H9 (cell line): ENCODE measurements at regions not wholly inside any gene's neighbourhood (a gene's known extent, or its start where the extent isn't known, plus 50 kb on each side); places are given as distances from the start of the nearest gene placed in this dataset.

ENCODE experiments used
- DNase-seq: peaks from one replicate; pipeline ENCODE4 v3.0.0-alpha.2; 2017
- H2AFZ ChIP-seq: one replicate; pipeline ENCODE4 v1.6.1; 2013; ENCODE audit warnings: mild to moderate bottlenecking, low read length, control low read depth, moderate library complexity
- H2AK5ac ChIP-seq: 2 replicates; pipeline ENCODE4 v1.6.1; 2013; ENCODE audit warnings: low read length, control low read depth, mixed read lengths; ENCODE audit not compliant: insufficient read length
- H2BK120ac ChIP-seq: one replicate; pipeline ENCODE4 v1.6.1; 2013; ENCODE audit warnings: low read depth, mild to moderate bottlenecking, low read length, control low read depth, inconsistent platforms; ENCODE audit not compliant: poor library complexity, severe bottlenecking
- H2BK12ac ChIP-seq: 2 replicates; pipeline ENCODE4 v1.6.1; 2013; ENCODE audit warnings: low read length, control low read depth, mixed read lengths, low read depth; ENCODE audit not compliant: insufficient read length
- H2BK15ac ChIP-seq: 2 replicates; pipeline ENCODE4 v1.6.1; 2013; ENCODE audit warnings: low read depth, low read length, control low read depth
- H2BK20ac ChIP-seq: one replicate; pipeline ENCODE4 v1.6.1; 2013; ENCODE audit warnings: low read depth, mild to moderate bottlenecking, low read length, control low read depth, inconsistent platforms; ENCODE audit not compliant: poor library complexity, severe bottlenecking
- H2BK5ac ChIP-seq: 2 replicates; pipeline ENCODE4 v1.6.1; 2013; ENCODE audit warnings: low read length, control low read depth, mixed read lengths; ENCODE audit not compliant: insufficient read length
- H3K14ac ChIP-seq: 2 replicates; pipeline ENCODE4 v1.6.1; 2013; ENCODE audit warnings: low read length, control low read depth; ENCODE audit not compliant: insufficient read depth
- H3K18ac ChIP-seq: 2 replicates; pipeline ENCODE4 v1.6.1; 2013; ENCODE audit warnings: low read depth, mild to moderate bottlenecking, mixed read lengths, low read length, control low read depth; ENCODE audit not compliant: insufficient read length
- H3K23ac ChIP-seq: 2 replicates; pipeline ENCODE4 v1.6.1; 2013; ENCODE audit warnings: low read length, control low read depth, mixed read lengths, low read depth; ENCODE audit not compliant: insufficient read length
- H3K23me2 ChIP-seq: 2 replicates; pipeline ENCODE4 v1.6.1; 2013; ENCODE audit warnings: low read depth, mild to moderate bottlenecking, mixed read lengths, low read length, control low read depth; ENCODE audit not compliant: insufficient read length, poor library complexity, severe bottlenecking
- H3K27ac ChIP-seq: 2 replicates; pipeline ENCODE4 v1.5.1; 2013; ENCODE audit warnings: low read length, control low read depth, mixed read lengths, low read depth; ENCODE audit not compliant: insufficient read length
- H3K27me3 ChIP-seq: 2 replicates; pipeline ENCODE4 v1.6.1; 2013; ENCODE audit warnings: low read length, control low read depth, inconsistent platforms; ENCODE audit not compliant: insufficient read depth
- H3K4ac ChIP-seq: 2 replicates; pipeline ENCODE4 v1.6.1; 2013; ENCODE audit warnings: low read depth, mild to moderate bottlenecking, control low read depth, inconsistent platforms, low read length, moderate library complexity
- H3K4me1 ChIP-seq: 2 replicates; pipeline ENCODE4 v1.6.1; 2013; ENCODE audit warnings: low read length, control low read depth, inconsistent platforms; ENCODE audit not compliant: insufficient read depth
- H3K4me2 ChIP-seq: 2 replicates; pipeline ENCODE4 v1.6.1; 2013; ENCODE audit warnings: low read length, control low read depth, mixed read lengths; ENCODE audit not compliant: insufficient read length, insufficient read depth
- H3K56ac ChIP-seq: 2 replicates; pipeline ENCODE4 v1.6.1; 2013; ENCODE audit warnings: low read depth, mild to moderate bottlenecking, mixed read lengths, low read length, control low read depth; ENCODE audit not compliant: insufficient read length
- H3K79me1 ChIP-seq: 2 replicates; pipeline ENCODE4 v1.6.1; 2013; ENCODE audit warnings: low read depth, mild to moderate bottlenecking, moderate library complexity, low read length, control low read depth, inconsistent platforms; ENCODE audit not compliant: insufficient read depth, poor library complexity, severe bottlenecking
- H3K79me2 ChIP-seq: 2 replicates; pipeline ENCODE4 v1.6.1; 2013; ENCODE audit warnings: low read length, control low read depth, inconsistent platforms; ENCODE audit not compliant: insufficient read depth
- H3K9ac ChIP-seq: 2 replicates; pipeline ENCODE4 v1.6.1; 2013; ENCODE audit warnings: low read length, control low read depth, mixed read lengths; ENCODE audit not compliant: insufficient read length; ENCODE audit errors: extremely low read depth
- H3K9me3 ChIP-seq: one replicate; pipeline ENCODE4 v1.6.1; 2013; ENCODE audit warnings: low read depth, low read length, inconsistent platforms; ENCODE audit not compliant: control insufficient read depth
- H3T11ph ChIP-seq: one replicate; pipeline ENCODE4 v1.6.1; 2013; ENCODE audit warnings: mild to moderate bottlenecking, low read length, control low read depth, inconsistent platforms
- H4K20me1 ChIP-seq: one replicate; pipeline ENCODE4 v1.6.1; 2013; ENCODE audit not compliant: control insufficient read depth, insufficient read length, insufficient read depth
- H4K5ac ChIP-seq: 2 replicates; pipeline ENCODE4 v1.6.1; 2013; ENCODE audit warnings: low read depth, mild to moderate bottlenecking, mixed read lengths, low read length, control low read depth; ENCODE audit not compliant: insufficient read length
- H4K8ac ChIP-seq: replicated peaks from 2 replicates; pipeline ENCODE4 v1.6.1; 2013; ENCODE audit warnings: low read length, control low read depth, mixed read lengths, low read depth; ENCODE audit not compliant: insufficient read length
- H4K91ac ChIP-seq: 2 replicates; pipeline ENCODE4 v1.6.1; 2013; ENCODE audit warnings: low read depth, mild to moderate bottlenecking, moderate library complexity, mixed read lengths, low read length, control low read depth; ENCODE audit not compliant: insufficient read length
- H3K27ac Mint-ChIP-seq, 3 experiments: 2 replicates in 2 of 3; 3 replicates in 1 of 3; pipeline ENCODE4 v1.8.0; 2020 to 2021; ENCODE audit warnings: mixed read lengths in 3 of 3, mild to moderate bottlenecking in 1 of 3, moderate library complexity in 1 of 3
- H3K27me3 Mint-ChIP-seq: 2 replicates; pipeline ENCODE4 v1.8.0; 2021; ENCODE audit warnings: low read depth, mild to moderate bottlenecking, moderate library complexity, mixed read lengths
- H3K36me3 Mint-ChIP-seq, 3 experiments: 2 replicates in 2 of 3; 3 replicates in 1 of 3; pipeline ENCODE4 v1.8.0; 2020 to 2021; ENCODE audit warnings: low read depth in 3 of 3, mixed read lengths in 3 of 3; ENCODE audit not compliant: insufficient read depth in 1 of 3
- H3K4me1 Mint-ChIP-seq, 2 experiments: 2 replicates each; pipeline ENCODE4 v1.8.0; 2020; ENCODE audit warnings: mixed read lengths in 2 of 2
- H3K4me3 Mint-ChIP-seq, 2 experiments: 2 replicates in 1 of 2; 3 replicates in 1 of 2; pipeline ENCODE4 v1.8.0; 2020 to 2021; ENCODE audit warnings: mild to moderate bottlenecking in 2 of 2, mixed read lengths in 2 of 2, moderate library complexity in 1 of 2
- H3K9me3 Mint-ChIP-seq, 2 experiments: 2 replicates in 1 of 2; 3 replicates in 1 of 2; pipeline ENCODE4 v1.8.0; 2020; ENCODE audit warnings: mild to moderate bottlenecking in 2 of 2, mixed read lengths in 2 of 2, moderate library complexity in 1 of 2
- CTCF ChIP-seq: fragments of 200-600 bp; sonication (generic); conservative IDR thresholded peaks from 3 replicates; pipeline ENCODE4 v1.8.0; 2021; ENCODE audit warnings: antibody characterized with exemption, mild to moderate bottlenecking
- WGBS: extraction: QIAGEN DNeasy Blood & Tissue Kit; methylation state at CpG from one replicate; pipeline ENCODE4 v1.1.7; 2013; ENCODE audit warnings: missing lambda C conversion rate, low lambda C conversion rate, mixed read lengths; ENCODE audit not compliant: insufficient read length; ENCODE audit errors: extremely low coverage; 5-methylcytosine and 5-hydroxymethylcytosine counted together

DNA sequence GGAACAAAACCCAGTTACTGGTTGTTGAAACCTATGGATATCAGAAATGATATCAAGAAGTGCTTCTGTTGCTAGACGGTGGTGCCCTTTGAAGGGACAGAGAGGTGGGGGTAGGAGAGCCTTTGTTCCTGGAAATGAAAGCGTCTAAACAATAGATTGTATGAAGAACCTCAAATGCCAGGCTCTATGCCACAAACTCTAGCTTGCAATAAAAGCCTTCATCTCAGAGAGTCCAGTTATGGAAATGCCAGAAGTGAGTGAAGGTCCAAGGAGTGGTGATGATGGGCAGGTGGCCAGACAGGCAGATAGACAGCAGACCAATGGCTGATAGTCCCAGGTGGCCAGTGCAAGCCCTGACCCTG, 414.1 kb upstream of the PROX1 start:
- H2BK120ac ChIP-seq: no peak overlapping the region
- no peaks in the 10 kb centered on the region for H3K9me3 ChIP-seq
- H3K27me3 ChIP-seq: no peaks in the 10 kb centered on the region
- H2BK20ac ChIP-seq: no peak overlapping the region
- WGBS: no CpG with 5 or more reads among the region's 2 CpGs
- no peak overlapping the region for H4K8ac ChIP-seq
- H3K4me1 ChIP-seq: no peaks in the 10 kb centered on the region
- DNase-seq: no peak
- H3K23me2 ChIP-seq: no peaks in the 10 kb centered on the region
- no peak overlapping the region for H3K14ac ChIP-seq
- H4K20me1 ChIP-seq: no peaks in the 10 kb centered on the region
- H2BK12ac ChIP-seq: no peak overlapping the region
- H3K23ac ChIP-seq: no peak overlapping the region
- H3K27ac Mint-ChIP-seq: no peak overlapping the region
- no peaks in the 10 kb centered on the region for H3K79me2 ChIP-seq
- H3K79me1 ChIP-seq: no peaks in the 10 kb centered on the region
- peaks cover 1% of the 10 kb centered on the region; the same call in 1 of the 2 replicates for H3K27me3 Mint-ChIP-seq
- no peak overlapping the region for H4K5ac ChIP-seq
- no peak overlapping the region for H4K91ac ChIP-seq
- no peak overlapping the region for H2AFZ ChIP-seq
- TF ChIP-seq CTCF: no peak
- H3K27ac ChIP-seq: no peak overlapping the region
- H3K18ac ChIP-seq: no peak overlapping the region
- H3K9ac ChIP-seq: no peak overlapping the region
- H3K4me1 Mint-ChIP-seq: peaks cover 0 to under 1% of the 10 kb centered on the region in 2 experiments; a peak in 1 of 4 replicates
- no peak overlapping the region for H3K56ac ChIP-seq
- no peak overlapping the region for H2BK15ac ChIP-seq
- H3K4ac ChIP-seq: no peak overlapping the region
- no peak overlapping the region for H3T11ph ChIP-seq
- peaks cover 0 to 10% of the 10 kb centered on the region in 2 experiments; a peak in 2 of 5 replicates for H3K9me3 Mint-ChIP-seq
- no peak overlapping the region for H3K4me3 Mint-ChIP-seq
- H2AK5ac ChIP-seq: no peak overlapping the region
- no peak overlapping the region for H2BK5ac ChIP-seq
- no peaks in the 10 kb centered on the region; a peak in 1 of 7 replicates for H3K36me3 Mint-ChIP-seq
- H3K4me2 ChIP-seq: no peak overlapping the region
